ENCODE measurements at regions not wholly inside any gene's neighbourhood (a gene's known extent, or its start where the extent isn't known, plus 50 kb on each side); places are given as distances from the start of the nearest gene placed in this dataset.

GRCh38 chrX:87755493-87755892 lies 237.9 kb downstream of the KLHL4 start:
- TF ChIP-seq EZH2 (IDR thresholded peaks at IDR 0.05; ENCODE audit: borderline replicate concordance, low read length) (no peak), CTCF (IDR thresholded peaks at IDR 0.05; ENCODE audit: low read length) (no peak)
- H3K4me1 ChIP-seq (ENCODE audit: insufficient read depth, low read length, severe bottlenecking) = no peaks in the 10 kb centered on the region
- no peaks in the 10 kb centered on the region for H3K9me2 ChIP-seq (ENCODE audit: low read depth, low read length)
- no peaks in the 10 kb centered on the region for H3F3A ChIP-seq (ENCODE audit: insufficient read depth, low read length)
- no peak overlapping the region for H2AFZ ChIP-seq (ENCODE audit: low read length)
- no peaks in the 10 kb centered on the region for H3K36me3 ChIP-seq (ENCODE audit: insufficient read depth, low read length)
- H3K9me3 ChIP-seq (ENCODE audit: low read length) = no peaks in the 10 kb centered on the region
- H3K4me2 ChIP-seq (ENCODE audit: low read length) = no peak overlapping the region
- no peaks in the 10 kb centered on the region for H4K20me1 ChIP-seq (ENCODE audit: insufficient read depth, low read length)
- H3K9ac ChIP-seq (ENCODE audit: low read length) = no peak overlapping the region
- H3K27ac ChIP-seq (ENCODE audit: low read depth, low read length, poor library complexity, severe bottlenecking) = no peak overlapping the region
- H3K27me3 ChIP-seq (ENCODE audit: insufficient read depth, low read length) = no peaks in the 10 kb centered on the region
- no peaks in the 10 kb centered on the region for H3K79me2 ChIP-seq (ENCODE audit: insufficient read depth, low read length)
- no peak overlapping the region for H3K4me3 ChIP-seq (ENCODE audit: low read depth, low read length, poor library complexity, severe bottlenecking)

GRCh38 chrX:87788976-87789375 lies 271.4 kb downstream of the KLHL4 start:
- no peaks in the 10 kb centered on the region for H3F3A ChIP-seq (ENCODE audit: insufficient read depth, low read length)
- H3K4me1 ChIP-seq (ENCODE audit: insufficient read depth, low read length, severe bottlenecking) = no peaks in the 10 kb centered on the region
- H3K4me3 ChIP-seq (ENCODE audit: low read depth, low read length, poor library complexity, severe bottlenecking) = no peak overlapping the region
- no peaks in the 10 kb centered on the region for H3K27me3 ChIP-seq (ENCODE audit: insufficient read depth, low read length)
- H3K79me2 ChIP-seq (ENCODE audit: insufficient read depth, low read length) = no peaks in the 10 kb centered on the region
- no peaks in the 10 kb centered on the region for H3K9me3 ChIP-seq (ENCODE audit: low read length)
- no peak overlapping the region for H3K4me2 ChIP-seq (ENCODE audit: low read length)
- no peak overlapping the region for H3K27ac ChIP-seq (ENCODE audit: low read depth, low read length, poor library complexity, severe bottlenecking)
- H3K9ac ChIP-seq (ENCODE audit: low read length) = no peak overlapping the region
- H3K36me3 ChIP-seq (ENCODE audit: insufficient read depth, low read length) = no peaks in the 10 kb centered on the region
- H2AFZ ChIP-seq (ENCODE audit: low read length) = no peak overlapping the region
- H3K9me2 ChIP-seq (ENCODE audit: low read depth, low read length) = no peaks in the 10 kb centered on the region
- no peak for TF ChIP-seq EZH2 (IDR thresholded peaks at IDR 0.05; ENCODE audit: borderline replicate concordance, low read length)
- no peak for TF ChIP-seq CTCF (IDR thresholded peaks at IDR 0.05; ENCODE audit: low read length)
- H4K20me1 ChIP-seq (ENCODE audit: insufficient read depth, low read length) = no peaks in the 10 kb centered on the region

- H3K9ac ChIP-seq (ENCODE audit: low read length) = no peak overlapping the region
- H3K79me2 ChIP-seq (ENCODE audit: insufficient read depth, low read length) = no peaks in the 10 kb centered on the region
- no peaks in the 10 kb centered on the region for H3K4me1 ChIP-seq (ENCODE audit: insufficient read depth, low read length, severe bottlenecking)
- H3K36me3 ChIP-seq (ENCODE audit: insufficient read depth, low read length) = no peaks in the 10 kb centered on the region
- H3F3A ChIP-seq (ENCODE audit: insufficient read depth, low read length) = no peaks in the 10 kb centered on the region
- H3K4me2 ChIP-seq (ENCODE audit: low read length) = no peak overlapping the region
- H3K4me3 ChIP-seq (ENCODE audit: low read depth, low read length, poor library complexity, severe bottlenecking) = no peak overlapping the region
- no peaks in the 10 kb centered on the region for H3K9me2 ChIP-seq (ENCODE audit: low read depth, low read length)
- H3K27ac ChIP-seq (ENCODE audit: low read depth, low read length, poor library complexity, severe bottlenecking) = no peak overlapping the region
- no peaks in the 10 kb centered on the region for H3K9me3 ChIP-seq (ENCODE audit: low read length)
- H2AFZ ChIP-seq (ENCODE audit: low read length) = no peak overlapping the region
- no peaks in the 10 kb centered on the region for H4K20me1 ChIP-seq (ENCODE audit: insufficient read depth, low read length)
- TF ChIP-seq CTCF (IDR thresholded peaks at IDR 0.05; ENCODE audit: low read length) = no peak
- TF ChIP-seq EZH2 (IDR thresholded peaks at IDR 0.05; ENCODE audit: borderline replicate concordance, low read length) = no peak
- H3K27me3 ChIP-seq (ENCODE audit: insufficient read depth, low read length) = no peaks in the 10 kb centered on the region
Measured at GRCh38 chrX:87798039-87798438, 280.4 kb downstream of the KLHL4 start.
